ENCODE measurements at regions not wholly inside any gene's neighbourhood (a gene's known extent, or its start where the extent isn't known, plus 50 kb on each side); places are given as distances from the start of the nearest gene placed in this dataset.

GRCh38 chr16:85327731-85328675, 215.7 kb upstream of the CIBAR2 start:
- DNase-seq (ENCODE audit: low spot score), result no peak

GRCh38 chr16:85328676-85329058, 216.4 kb upstream of the CIBAR2 start:
- no peak for DNase-seq (ENCODE audit: low spot score)

- no peak for DNase-seq (ENCODE audit: low spot score)
These were observed 217.0 kb upstream of the CIBAR2 start for GRCh38 chr16:85329059-85329812.

GRCh38 chr16:85330006-85330693, 217.9 kb upstream of the CIBAR2 start:
- no peak for DNase-seq (ENCODE audit: low spot score)

GRCh38 chr16:85330694-85331188, 218.5 kb upstream of the CIBAR2 start:
- DNase-seq (ENCODE audit: low spot score), result peak; percentile 59

- no peak for DNase-seq (ENCODE audit: low spot score)
These were observed 219.4 kb upstream of the CIBAR2 start for GRCh38 chr16:85331688-85332087.

GRCh38 chr16:85332175-85332574, 219.9 kb upstream of the CIBAR2 start:
- DNase-seq (ENCODE audit: low spot score), result no peak

GRCh38 chr16:85333337-85333736, 221.1 kb upstream of the CIBAR2 start:
- DNase-seq (ENCODE audit: low spot score), result no peak

GRCh38 chr16:85333744-85334640, 221.7 kb upstream of the CIBAR2 start:
- DNase-seq (ENCODE audit: low spot score), result no peak

- DNase-seq (ENCODE audit: low spot score), result no peak
These were observed 222.7 kb upstream of the CIBAR2 start for GRCh38 chr16:85334718-85335583.

GRCh38 chr16:85335584-85336491, 223.6 kb upstream of the CIBAR2 start:
- no peak for DNase-seq (ENCODE audit: low spot score)

- no peak for DNase-seq (ENCODE audit: low spot score)
These were observed 225.8 kb upstream of the CIBAR2 start for GRCh38 chr16:85337910-85338637.

GRCh38 chr16:85338638-85338982, 226.3 kb upstream of the CIBAR2 start:
- DNase-seq (ENCODE audit: low spot score), result no peak

GRCh38 chr16:85338989-85339685, 226.9 kb upstream of the CIBAR2 start:
- no peak for DNase-seq (ENCODE audit: low spot score)

- no peak for DNase-seq (ENCODE audit: low spot score)
These were observed 229.9 kb upstream of the CIBAR2 start for GRCh38 chr16:85341972-85342695.

GRCh38 chr16:85344502-85345128, 232.3 kb upstream of the CIBAR2 start:
- DNase-seq (ENCODE audit: low spot score), result no peak

GRCh38 chr16:85345129-85345639, 232.9 kb upstream of the CIBAR2 start:
- no peak for DNase-seq (ENCODE audit: low spot score)

All from germinal center (tissue), 1 donor.